Lung (tissue), 11 donors: ENCODE measurements at regions not wholly inside any gene's neighbourhood (a gene's known extent, or its start where the extent isn't known, plus 50 kb on each side); places are given as distances from the start of the nearest gene placed in this dataset.

Experiments
- ATAC-seq: fragments of 200-7000 bp; cut with Tn5 transposase; one replicate; pipeline ENCODE4 v1.9.1; 2020; ENCODE audit warnings: moderate number of reproducible peaks; ENCODE audit not compliant: insufficient read depth, low FRiP score
- DNase-seq, 3 donors: peaks; one replicate each; pipeline ENCODE4 v3.0.0-alpha.2; 2013 to 2017
- H3K27ac ChIP-seq, 2 donors: one replicate each; pipeline ENCODE4 v1.5.1; 2013; ENCODE audit warnings: mild to moderate bottlenecking in 2 of 2, moderate library complexity in 2 of 2, control low read depth in 1 of 2, inconsistent platforms in 1 of 2, low read depth in 1 of 2, low read length in 1 of 2
- H3K27me3 ChIP-seq, 3 donors: one replicate each; pipeline ENCODE4 v1.5.1; 2013; ENCODE audit warnings: low read length in 2 of 3; ENCODE audit not compliant: control insufficient read depth in 3 of 3, insufficient read depth in 3 of 3
- H3K36me3 ChIP-seq, 4 donors: one replicate each; pipeline ENCODE4 v1.5.1; 2013; ENCODE audit warnings: low read length in 4 of 4, mild to moderate bottlenecking in 1 of 4, moderate library complexity in 1 of 4; ENCODE audit not compliant: control insufficient read depth in 4 of 4, insufficient read depth in 4 of 4
- H3K4me1 ChIP-seq, 5 donors: one replicate each; pipeline ENCODE4 v1.5.1; 2013; ENCODE audit warnings: low read length in 5 of 5, mild to moderate bottlenecking in 2 of 5, moderate library complexity in 1 of 5; ENCODE audit not compliant: control insufficient read depth in 5 of 5, insufficient read depth in 5 of 5
- H3K4me3 ChIP-seq: one replicate; pipeline ENCODE4 v1.5.1; 2013; ENCODE audit warnings: mild to moderate bottlenecking, control low read depth, moderate library complexity
- H3K9ac ChIP-seq, 2 donors: one replicate each; pipeline ENCODE4 v1.5.1; 2013; ENCODE audit warnings: low read length in 2 of 2, control low read depth in 1 of 2; ENCODE audit not compliant: insufficient read depth in 1 of 2
- H3K9me3 ChIP-seq, 4 donors: one replicate each; pipeline ENCODE4 v1.5.1; 2013; ENCODE audit warnings: low read length in 3 of 4, mild to moderate bottlenecking in 1 of 4, moderate library complexity in 1 of 4; ENCODE audit not compliant: control insufficient read depth in 4 of 4, insufficient read depth in 3 of 4
- CTCF ChIP-seq: IDR thresholded peaks from 2 replicates; pipeline ENCODE4 v1.5.1; 2012; ENCODE audit warnings: mild to moderate bottlenecking; ENCODE audit errors: control extremely low read depth, extremely low read depth
- WGBS, 2 donors: extraction: QIAGEN DNeasy Blood & Tissue Kit; methylation state at CpG; one replicate each; pipeline ENCODE4 v1.1.7; 2013; 5-methylcytosine and 5-hydroxymethylcytosine counted together
- donor health status: control.
- donor health status: control.
- donor health status: Bipolar disorder and iron deficiency.
- donor health status: healthy.
- donor health status: DM: yes; HTN: yes; CAD: no.

GRCh38 chr14:61627612-61628011 is 67.7 kb upstream of the HIF1A start:
- DNase-seq: no peak
- peaks cover 0 to 2% (median 0%) of the 10 kb centered on the region in 5 donors for H3K4me1 ChIP-seq
- no peaks in the 10 kb centered on the region for H3K9me3 ChIP-seq
- H3K27me3 ChIP-seq: no peaks in the 10 kb centered on the region
- H3K27ac ChIP-seq: no peak overlapping the region
- WGBS, 2 donors: 90 to 95% methylated on average over 2 of the region's 2 CpGs
- no peak overlapping the region for H3K4me3 ChIP-seq
- H3K9ac ChIP-seq: no peak overlapping the region
- TF ChIP-seq CTCF: no peak
- no peaks in the 10 kb centered on the region for H3K36me3 ChIP-seq
- ATAC-seq: no peak

- Histone ChIP-seq H3K4me1 (peaks cover 0 to 2% (median 0%) of the 10 kb centered on the region in 5 donors), H3K9me3 (no peaks in the 10 kb centered on the region), H3K4me3 (no peak overlapping the region), H3K36me3 (no peaks in the 10 kb centered on the region), H3K27me3 (no peaks in the 10 kb centered on the region), H3K27ac (no peak overlapping the region), H3K9ac (no peak overlapping the region)
- no peak for DNase-seq
- no peak for ATAC-seq
- WGBS, 2 donors: 70 to 91% methylated on average over 3 of the region's 3 CpGs
- TF ChIP-seq CTCF: no peak
Observed at GRCh38 chr14:61628016-61628725, 67.1 kb upstream of the HIF1A start.

- H3K4me1 ChIP-seq: peaks cover 0 to 2% (median 0%) of the 10 kb centered on the region in 5 donors
- H3K27me3 ChIP-seq: no peaks in the 10 kb centered on the region
- H3K4me3 ChIP-seq: no peak overlapping the region
- 77 to 83% methylated on average over 4 of the region's 4 CpGs for WGBS, 2 donors
- no peak overlapping the region for H3K9ac ChIP-seq
- H3K27ac ChIP-seq: no peak overlapping the region
- TF ChIP-seq CTCF: no peak
- no peak for DNase-seq
- H3K36me3 ChIP-seq: no peaks in the 10 kb centered on the region
- no peaks in the 10 kb centered on the region for H3K9me3 ChIP-seq
- no peak for ATAC-seq
Observed at GRCh38 chr14:61630399-61631044, 64.8 kb upstream of the HIF1A start.
